Skin epidermis (tissue), 12 donors: ENCODE measurements at regions not wholly inside any gene's neighbourhood (a gene's known extent, or its start where the extent isn't known, plus 50 kb on each side); places are given as distances from the start of the nearest gene placed in this dataset.

Experiments
- H3K27ac ChIP-seq, 21 experiments: fragments of 200-600 bp; sonication (generic) in 11 of 21; one replicate each; pipeline ENCODE4 v1.5.0; 2020; ENCODE audit warnings: mild to moderate bottlenecking in 3 of 21, inconsistent platforms in 2 of 21, moderate library complexity in 2 of 21
- H3K4me3 ChIP-seq, 7 experiments: fragments of 200-600 bp; sonication (generic) in 2 of 7; one replicate each; pipeline ENCODE4 v1.5.0; 2020; ENCODE audit warnings: inconsistent platforms in 2 of 7, mild to moderate bottlenecking in 2 of 7, moderate library complexity in 1 of 7

GRCh38 chr9:82513976-82514735, 525.6 kb downstream of the SPATA31D1 start:
- Histone ChIP-seq H3K4me3 (no peak overlapping the region), H3K27ac (no peak overlapping the region)

GRCh38 chr9:82518868-82519267, 530.3 kb downstream of the SPATA31D1 start:
- no peak overlapping the region for H3K27ac ChIP-seq
- no peak overlapping the region for H3K4me3 ChIP-seq

- H3K27ac ChIP-seq = no peak overlapping the region
These were observed 530.8 kb downstream of the SPATA31D1 start for GRCh38 chr9:82519332-82519731.

GRCh38 chr9:82524407-82524806, 535.8 kb downstream of the SPATA31D1 start:
- no peak overlapping the region for H3K27ac ChIP-seq
- no peak overlapping the region for H3K4me3 ChIP-seq

More at GRCh38 chr9:82519332-82519731, 530.8 kb downstream of the SPATA31D1 start:
- H3K4me3 ChIP-seq = no peak overlapping the region

- H3K27ac ChIP-seq = no peak overlapping the region
- H3K4me3 ChIP-seq = no peak overlapping the region
These were observed 536.4 kb downstream of the RASEF start for GRCh38 chr9:82526577-82526976.

GRCh38 chr9:82531795-82532194, 531.1 kb downstream of the RASEF start:
- H3K27ac ChIP-seq = no peak overlapping the region
- no peak overlapping the region for H3K4me3 ChIP-seq

- no peak overlapping the region for H3K27ac ChIP-seq
- no peak overlapping the region for H3K4me3 ChIP-seq
These were observed 530.3 kb downstream of the RASEF start for GRCh38 chr9:82532504-82533180.

- Histone ChIP-seq H3K4me3 (no peak overlapping the region), H3K27ac (no peak overlapping the region)
These were observed 527.4 kb downstream of the RASEF start for GRCh38 chr9:82535432-82535998.

GRCh38 chr9:82538634-82539033, 524.3 kb downstream of the RASEF start:
- H3K4me3 ChIP-seq = no peak overlapping the region
- no peak overlapping the region for H3K27ac ChIP-seq

- Histone ChIP-seq H3K27ac (peak overlapping the region in 1 of 21 experiments; percentile 50), H3K4me3 (no peak overlapping the region)
These were observed 523.8 kb downstream of the RASEF start for GRCh38 chr9:82539146-82539545.

GRCh38 chr9:82539856-82540579, 522.9 kb downstream of the RASEF start:
- H3K27ac ChIP-seq = peak overlapping the region in 3 of 21 experiments; percentile 42 to 56 (median 50)
- no peak overlapping the region for H3K4me3 ChIP-seq

- H3K4me3 ChIP-seq = no peak overlapping the region
These were observed 519.2 kb downstream of the RASEF start for GRCh38 chr9:82543726-82544125.

GRCh38 chr9:82546136-82546535, 516.8 kb downstream of the RASEF start:
- H3K4me3 ChIP-seq = no peak overlapping the region

More at GRCh38 chr9:82543726-82544125, 519.2 kb downstream of the RASEF start:
- H3K27ac ChIP-seq = no peak overlapping the region

GRCh38 chr9:82547995-82548394, 514.9 kb downstream of the RASEF start:
- no peak overlapping the region for H3K27ac ChIP-seq
- H3K4me3 ChIP-seq = no peak overlapping the region

More at GRCh38 chr9:82546136-82546535, 516.8 kb downstream of the RASEF start:
- no peak overlapping the region for H3K27ac ChIP-seq

GRCh38 chr9:82549174-82549821, 513.6 kb downstream of the RASEF start:
- no peak overlapping the region for H3K4me3 ChIP-seq
- no peak overlapping the region for H3K27ac ChIP-seq

GRCh38 chr9:82552784-82553183, 510.2 kb downstream of the RASEF start:
- no peak overlapping the region for H3K27ac ChIP-seq
- H3K4me3 ChIP-seq = no peak overlapping the region

- H3K4me3 ChIP-seq = no peak overlapping the region
- H3K27ac ChIP-seq = no peak overlapping the region
These were observed 509.1 kb downstream of the RASEF start for GRCh38 chr9:82553654-82554366.

- Histone ChIP-seq H3K27ac (no peak overlapping the region), H3K4me3 (no peak overlapping the region)
These were observed 508.6 kb downstream of the RASEF start for GRCh38 chr9:82554381-82554780.

- Histone ChIP-seq H3K27ac (no peak overlapping the region), H3K4me3 (no peak overlapping the region)
These were observed 507.9 kb downstream of the RASEF start for GRCh38 chr9:82555031-82555430.
